ENCODE measurements at regions not wholly inside any gene's neighbourhood (a gene's known extent, or its start where the extent isn't known, plus 50 kb on each side); places are given as distances from the start of the nearest gene placed in this dataset.
"Not testable (repeated sequence)": the region's sequence is repeated elsewhere in the genome, so short reads cannot be mapped to it uniquely, and the experiment has no call there.

DNA sequence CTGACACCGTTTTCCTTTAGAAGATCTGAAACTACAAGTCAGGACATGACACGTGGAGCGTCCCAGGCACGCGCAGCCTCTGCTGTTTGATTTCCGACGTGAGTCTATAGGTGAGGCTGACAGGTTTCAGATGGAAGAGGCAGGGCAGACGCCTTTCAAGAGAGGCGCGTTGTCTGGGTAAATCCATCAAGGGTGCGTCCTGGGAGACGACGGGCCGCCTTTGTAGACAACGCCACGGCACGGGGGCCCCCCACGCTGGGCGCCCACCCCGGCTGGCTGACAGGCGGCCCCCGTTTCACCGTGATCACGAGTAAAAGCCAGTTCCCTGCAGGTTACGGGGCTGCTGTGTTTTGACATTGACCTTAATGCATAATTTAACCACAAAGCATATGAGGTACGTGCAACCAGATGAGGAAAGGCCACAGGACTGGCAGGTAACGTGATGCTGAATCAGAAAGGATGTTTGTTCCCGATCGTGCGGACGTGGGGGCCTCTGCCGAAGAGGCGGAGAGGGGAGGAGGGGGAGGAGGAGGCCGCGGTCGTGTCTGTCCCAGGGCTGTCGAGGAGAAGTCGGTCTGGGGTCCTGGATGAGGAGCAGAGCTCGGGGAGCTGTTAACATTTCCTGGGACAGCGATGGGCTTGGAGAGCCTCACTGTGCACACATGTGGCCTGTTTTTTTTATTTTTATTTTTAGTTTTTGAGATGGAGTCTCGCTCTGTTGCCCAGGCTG, 51.1 kb upstream of the PPP2R3B start:
- POLR2A ChIA-PET = no interaction called here
- no peak overlapping the region for H3K27ac Mint-ChIP-seq
- DNase-seq = no peak
- H3K36me3 Mint-ChIP-seq (ENCODE audit: low read depth) = peaks cover 23% of the 10 kb centered on the region
- peaks cover 2% of the 10 kb centered on the region for H3K4me1 Mint-ChIP-seq
- CTCF ChIA-PET = no interaction called here
- H3K27me3 Mint-ChIP-seq = no peaks in the 10 kb centered on the region
- H3K4me3 Mint-ChIP-seq = no peak overlapping the region
- H3K9me3 Mint-ChIP-seq = peaks cover 53% of the 10 kb centered on the region

DNA sequence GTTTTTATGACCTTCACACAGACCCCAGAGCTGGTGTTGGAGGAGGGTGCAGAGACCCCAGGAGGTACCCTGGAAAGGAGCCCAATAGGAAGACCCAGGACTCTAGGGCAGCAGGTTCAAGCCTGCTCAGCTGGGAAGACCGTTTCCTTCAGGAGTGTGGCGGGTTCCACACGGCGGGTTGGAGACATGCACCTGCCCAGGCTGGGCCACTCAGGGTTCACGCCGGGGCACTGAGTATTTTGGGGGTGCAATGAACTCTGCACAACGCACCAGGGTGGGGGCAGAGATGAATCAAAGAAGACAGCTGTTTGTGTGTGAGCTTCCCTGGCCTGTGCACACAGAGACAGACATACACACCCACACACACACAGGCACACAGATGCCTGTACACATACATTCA, 52.5 kb upstream of the PPP2R3B start:
- Mint-ChIP-seq H3K36me3 (ENCODE audit: low read depth) (peaks cover 23% of the 10 kb centered on the region), H3K4me3 (no peak overlapping the region), H3K4me1 (peaks cover 2% of the 10 kb centered on the region), H3K27me3 (no peaks in the 10 kb centered on the region), H3K27ac (no peak overlapping the region), H3K9me3 (peaks cover 50% of the 10 kb centered on the region)
- CTCF ChIA-PET = no interaction called here
- DNase-seq = no peak
- POLR2A ChIA-PET = no interaction called here

DNA sequence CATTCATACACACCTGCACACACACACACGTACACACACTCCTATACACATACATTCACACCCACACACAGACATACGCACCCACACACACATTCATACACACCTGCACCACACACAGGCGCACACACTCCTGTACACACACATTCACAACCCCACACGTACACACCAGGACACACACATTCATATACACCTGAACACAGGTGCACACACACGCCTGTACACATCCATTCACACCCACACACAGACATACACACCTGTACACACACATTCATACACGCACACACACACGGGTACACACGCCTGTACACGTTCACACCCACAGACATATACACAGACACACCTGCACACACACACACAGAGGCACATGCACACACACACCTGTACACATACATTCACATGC, 53.0 kb upstream of the PPP2R3B start:
- no peak overlapping the region for H3K27ac Mint-ChIP-seq
- peaks cover 2% of the 10 kb centered on the region for H3K4me1 Mint-ChIP-seq
- H3K4me3 Mint-ChIP-seq = no peak overlapping the region
- ChIA-PET CTCF (no interaction called here), POLR2A (no interaction called here)
- H3K36me3 Mint-ChIP-seq (ENCODE audit: low read depth) = peaks cover 23% of the 10 kb centered on the region
- peaks cover 50% of the 10 kb centered on the region for H3K9me3 Mint-ChIP-seq
- no peak for DNase-seq
- no peaks in the 10 kb centered on the region for H3K27me3 Mint-ChIP-seq

DNA sequence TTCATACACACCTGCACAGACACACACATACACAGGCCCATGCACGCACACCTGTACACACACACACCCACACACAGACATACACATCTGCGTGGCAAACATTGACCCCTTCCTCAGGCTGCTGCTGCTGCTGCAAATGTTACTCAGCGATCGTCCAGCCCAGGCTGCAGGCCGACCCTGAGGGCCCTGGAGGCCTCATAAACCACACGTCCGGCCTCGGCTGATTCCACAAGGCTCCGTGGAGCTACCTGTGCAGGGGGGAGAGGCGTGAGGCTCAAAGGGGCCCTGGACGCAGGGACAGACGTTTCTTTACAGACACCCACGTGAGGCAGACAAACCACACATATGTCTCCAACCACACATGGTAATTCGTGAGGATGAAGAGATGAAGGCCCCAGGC, 53.9 kb upstream of the PPP2R3B start:
- H3K27me3 Mint-ChIP-seq = no peaks in the 10 kb centered on the region
- peaks cover 44% of the 10 kb centered on the region for H3K9me3 Mint-ChIP-seq
- H3K36me3 Mint-ChIP-seq (ENCODE audit: low read depth) = peaks cover 23% of the 10 kb centered on the region
- no peak overlapping the region for H3K4me3 Mint-ChIP-seq
- no peak for DNase-seq
- POLR2A ChIA-PET = no interaction called here
- no peak overlapping the region for H3K27ac Mint-ChIP-seq
- CTCF ChIA-PET = no interaction called here
- H3K4me1 Mint-ChIP-seq = peaks cover 2% of the 10 kb centered on the region

DNA sequence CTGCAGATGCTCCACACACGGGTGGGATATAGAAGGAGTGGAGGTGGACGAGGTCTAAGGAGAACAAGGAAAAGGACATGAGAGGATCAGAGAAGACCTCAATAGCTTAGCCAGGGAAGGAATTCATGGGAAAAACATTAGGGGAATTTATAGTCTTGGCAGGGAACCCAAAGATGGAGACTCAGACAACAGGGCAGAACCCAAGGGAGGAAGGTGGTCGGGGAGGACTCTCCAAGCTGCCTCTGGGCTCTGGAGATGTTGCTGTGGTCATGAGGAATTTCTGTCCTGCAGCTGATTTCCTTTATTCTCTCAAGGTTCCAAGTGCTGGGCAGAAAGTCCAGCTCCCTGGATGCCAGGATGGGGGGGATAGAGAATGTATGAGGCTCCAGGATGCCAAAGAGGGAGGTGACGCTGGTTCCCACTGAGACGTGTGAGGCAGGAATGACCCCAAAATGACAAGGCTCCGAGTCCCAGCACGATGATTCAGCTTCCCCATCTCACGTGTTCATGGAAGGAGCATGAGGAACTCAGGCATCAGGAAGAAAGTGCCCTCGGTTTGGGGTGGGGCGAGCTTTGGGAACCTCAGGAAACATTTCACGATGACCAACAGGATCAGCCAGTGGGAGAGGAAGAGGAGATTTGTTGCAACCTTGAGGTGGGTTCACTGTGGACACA, 57.0 kb upstream of the PPP2R3B start:
- Mint-ChIP-seq H3K9me3 (peaks cover 30% of the 10 kb centered on the region), H3K4me1 (no peaks in the 10 kb centered on the region), H3K4me3 (no peak overlapping the region), H3K27ac (no peak overlapping the region), H3K27me3 (no peaks in the 10 kb centered on the region), H3K36me3 (ENCODE audit: low read depth) (peaks cover 13% of the 10 kb centered on the region)
- ChIA-PET CTCF (no interaction called here), POLR2A (no interaction called here)
- DNase-seq = no peak

DNA sequence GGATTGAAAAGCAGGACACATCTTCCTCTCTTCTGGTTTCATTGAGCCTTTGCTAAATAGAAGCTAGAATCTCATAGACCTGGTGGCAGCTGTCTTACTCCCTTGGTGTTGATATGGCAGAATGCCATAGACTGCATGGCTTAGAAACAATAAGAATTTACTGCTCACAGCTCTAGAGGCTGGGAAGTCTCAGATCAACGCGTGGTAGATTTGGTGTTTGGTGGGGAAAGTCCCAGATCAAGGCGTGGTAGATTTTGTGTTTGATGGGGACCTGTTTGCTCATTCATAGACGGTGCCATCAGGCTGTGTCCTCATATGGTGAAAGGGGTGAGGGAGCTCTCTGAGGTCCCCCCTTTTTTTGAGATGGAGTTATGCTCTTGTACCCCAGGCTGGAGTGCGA, 57.6 kb upstream of the PPP2R3B start:
- no peaks in the 10 kb centered on the region for H3K4me1 Mint-ChIP-seq
- POLR2A ChIA-PET = no interaction called here

DNA sequence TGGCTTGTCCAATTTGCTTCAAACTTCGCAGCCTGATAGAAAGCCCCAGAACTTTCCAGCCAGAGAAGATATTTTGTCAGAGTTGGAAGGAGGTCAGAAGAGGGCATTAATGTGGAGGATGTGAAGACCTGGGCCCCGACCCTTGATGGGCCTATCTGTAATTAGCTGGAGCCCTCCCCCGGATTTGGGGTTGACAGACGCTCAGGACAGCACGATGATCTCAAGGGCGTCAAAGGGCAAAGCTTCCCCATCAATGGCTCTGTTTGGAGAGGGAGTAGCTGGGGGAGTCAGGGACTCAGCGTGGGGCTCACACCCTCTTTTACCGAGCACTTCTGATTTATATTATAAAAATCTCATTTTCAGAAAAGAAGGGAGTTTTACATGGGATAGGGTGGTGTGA, 59.0 kb upstream of the PPP2R3B start:
- no peaks in the 10 kb centered on the region for H3K4me1 Mint-ChIP-seq
- DNase-seq = no peak
- H3K27me3 Mint-ChIP-seq = no peaks in the 10 kb centered on the region
- no peak overlapping the region for H3K4me3 Mint-ChIP-seq
- CTCF ChIA-PET = no interaction called here
- H3K27ac Mint-ChIP-seq = no peak overlapping the region
- no peaks in the 10 kb centered on the region for H3K36me3 Mint-ChIP-seq (ENCODE audit: low read depth)
- POLR2A ChIA-PET = no interaction called here
- H3K9me3 Mint-ChIP-seq = peaks cover 13% of the 10 kb centered on the region

More for the DNA sequence above, 57.6 kb upstream of the PPP2R3B start:
- CTCF ChIA-PET = no interaction called here
- Mint-ChIP-seq H3K27ac (no peak overlapping the region), H3K27me3 (no peaks in the 10 kb centered on the region), H3K4me3 (no peak overlapping the region), H3K9me3 (peaks cover 27% of the 10 kb centered on the region), H3K36me3 (ENCODE audit: low read depth) (peaks cover 13% of the 10 kb centered on the region)
- DNase-seq = no peak

DNA sequence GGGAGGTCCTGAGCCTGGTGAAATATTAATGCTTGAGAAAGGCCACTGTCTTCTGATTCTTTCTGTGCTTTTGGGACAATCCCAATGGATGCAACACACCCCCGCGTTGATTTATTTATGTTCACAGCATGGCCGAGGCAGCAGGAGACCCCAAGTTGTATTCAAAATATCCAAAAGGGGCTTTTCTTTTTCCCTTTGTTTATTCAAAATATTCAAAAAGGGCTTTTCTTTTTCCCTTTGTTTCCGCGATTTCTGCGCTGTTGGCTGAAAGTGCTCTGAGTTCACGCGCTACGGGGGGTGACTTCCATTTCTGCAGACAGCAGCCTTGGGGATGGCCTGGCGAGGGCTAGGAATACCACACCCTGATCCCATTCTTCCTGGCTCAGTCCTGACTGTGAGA, 59.5 kb upstream of the PPP2R3B start:
- Mint-ChIP-seq H3K27ac (no peak overlapping the region), H3K4me1 (no peaks in the 10 kb centered on the region), H3K9me3 (peaks cover 10% of the 10 kb centered on the region), H3K4me3 (no peak overlapping the region), H3K27me3 (no peaks in the 10 kb centered on the region), H3K36me3 (ENCODE audit: low read depth) (no peaks in the 10 kb centered on the region)
- ChIA-PET CTCF (no interaction called here), POLR2A (no interaction called here)
- DNase-seq = no peak

DNA sequence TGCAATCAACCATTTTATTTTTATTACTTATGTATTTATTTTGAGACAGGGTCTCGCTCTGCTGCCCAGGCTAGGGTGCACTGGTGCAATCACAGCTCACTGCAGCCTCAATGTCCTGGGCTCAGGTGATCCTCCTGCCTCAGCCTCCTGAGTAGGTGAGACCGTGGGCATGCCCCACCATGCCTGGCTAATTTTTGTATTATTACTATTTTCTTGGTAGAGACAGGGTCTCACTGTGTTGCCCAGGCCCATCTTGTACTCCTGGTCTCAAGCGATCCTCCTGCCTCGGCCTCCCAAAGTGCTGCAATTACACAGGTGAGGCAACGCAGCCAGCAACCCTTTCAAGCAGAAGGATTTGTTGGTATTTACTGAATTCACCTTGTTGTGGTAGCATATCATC, 60.3 kb upstream of the PPP2R3B start:
- POLR2A ChIA-PET = no interaction called here
- Mint-ChIP-seq H3K27ac (no peak overlapping the region), H3K4me3 (no peak overlapping the region), H3K27me3 (no peaks in the 10 kb centered on the region), H3K9me3 (peaks cover 5% of the 10 kb centered on the region), H3K36me3 (ENCODE audit: low read depth) (no peaks in the 10 kb centered on the region), H3K4me1 (no peaks in the 10 kb centered on the region)
- CTCF ChIA-PET = no interaction called here
- DNase-seq = no peak

DNA sequence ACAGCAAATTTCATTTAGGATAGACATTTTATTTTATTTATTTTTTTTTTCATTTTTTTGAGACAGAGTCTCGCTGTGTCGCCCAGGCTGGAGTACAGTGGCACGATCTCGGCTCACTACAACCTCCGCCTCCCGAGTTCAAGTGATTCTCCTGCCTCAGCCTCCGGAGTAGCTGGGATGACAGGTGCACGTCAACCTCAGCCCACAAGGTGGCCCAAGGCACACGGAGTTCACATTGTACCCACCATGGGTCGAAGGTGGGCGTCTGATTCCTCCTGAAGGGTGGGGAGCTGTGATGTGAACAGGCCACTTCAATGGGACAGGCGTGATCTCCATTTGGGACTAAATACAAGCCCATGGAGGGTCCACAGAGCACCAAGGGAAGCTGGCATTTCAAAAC, 65.0 kb upstream of the PPP2R3B start:
- POLR2A ChIA-PET; H3K4me3 Mint-ChIP-seq; DNase-seq; H3K27ac Mint-ChIP-seq; H3K36me3 Mint-ChIP-seq (ENCODE audit: low read depth); CTCF ChIA-PET; H3K27me3 Mint-ChIP-seq; H3K4me1 Mint-ChIP-seq; H3K9me3 Mint-ChIP-seq: not testable (repeated sequence)

DNA sequence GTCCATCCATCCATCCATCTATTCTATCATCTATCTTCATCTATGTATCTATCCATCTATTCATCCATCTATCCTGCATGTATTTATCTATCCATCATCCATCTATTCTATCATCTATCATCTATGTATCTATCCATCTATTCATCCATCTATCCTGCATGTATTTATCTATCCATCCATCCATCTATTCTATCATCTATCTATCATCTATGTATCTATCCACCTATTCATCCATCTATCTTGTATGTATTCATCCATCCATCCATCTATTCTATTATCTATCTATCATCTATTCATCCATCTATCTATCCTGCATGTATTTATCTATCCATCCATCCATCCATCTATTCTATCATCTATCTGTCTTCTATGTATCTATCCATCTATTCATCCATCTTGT, 65.9 kb upstream of the PPP2R3B start:
- Mint-ChIP-seq H3K27me3 (no peaks in the 10 kb centered on the region), H3K27ac (no peak overlapping the region), H3K36me3 (ENCODE audit: low read depth) (no peaks in the 10 kb centered on the region), H3K4me3 (no peak overlapping the region), H3K4me1 (no peaks in the 10 kb centered on the region), H3K9me3 (peaks cover 17% of the 10 kb centered on the region)
- POLR2A ChIA-PET = no interaction called here
- CTCF ChIA-PET = no interaction called here
- DNase-seq = no peak

DNA sequence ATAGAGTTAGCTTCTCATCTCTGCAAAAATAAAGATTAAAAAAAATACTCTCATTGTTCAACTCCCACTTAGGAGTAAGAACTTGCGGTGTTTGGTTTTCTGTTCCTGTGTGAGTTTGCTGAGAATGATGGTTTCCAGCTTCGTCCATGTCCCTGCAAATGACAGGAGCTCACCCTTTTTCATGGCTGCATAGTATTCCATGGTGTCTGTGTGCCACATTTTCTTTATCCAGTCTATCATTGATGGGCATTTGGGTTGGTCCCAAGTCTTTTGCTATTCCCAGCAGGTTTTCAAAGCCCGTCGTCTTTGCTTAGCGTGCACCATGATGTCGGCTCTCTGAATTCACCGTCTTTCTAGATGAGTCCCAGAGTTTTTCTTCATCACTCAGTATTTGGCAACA, 67.8 kb upstream of the PPP2R3B start:
- POLR2A ChIA-PET, CTCF ChIA-PET: not testable (repeated sequence)

DNA sequence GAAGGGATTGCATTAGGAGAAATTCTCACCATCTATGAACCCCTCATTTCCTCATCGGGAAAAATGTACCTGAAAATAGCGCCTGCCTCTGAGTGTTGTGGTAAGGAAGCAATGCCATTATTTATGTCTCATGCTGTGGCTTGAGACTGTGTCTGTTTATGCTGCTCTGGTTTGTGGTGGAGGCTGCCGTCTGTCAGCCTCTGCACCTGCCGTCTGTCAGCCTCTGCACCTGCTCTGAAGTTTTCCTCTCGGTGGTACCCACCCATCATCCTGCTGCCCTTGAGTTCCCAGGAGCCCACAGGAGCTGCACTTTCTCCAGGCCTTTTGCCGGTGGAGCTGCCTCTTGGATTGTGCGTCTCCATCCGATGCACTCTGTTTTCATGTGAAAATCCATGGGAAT, 68.5 kb upstream of the PPP2R3B start:
- H3K4me1 Mint-ChIP-seq = no peaks in the 10 kb centered on the region
- CTCF ChIA-PET = no interaction called here
- no peak for DNase-seq
- H3K4me3 Mint-ChIP-seq = no peak overlapping the region
- peaks cover 17% of the 10 kb centered on the region for H3K9me3 Mint-ChIP-seq
- no peaks in the 10 kb centered on the region for H3K36me3 Mint-ChIP-seq (ENCODE audit: low read depth)
- no peaks in the 10 kb centered on the region for H3K27me3 Mint-ChIP-seq
- H3K27ac Mint-ChIP-seq = no peak overlapping the region
- POLR2A ChIA-PET = no interaction called here

More for the DNA sequence above, 67.8 kb upstream of the PPP2R3B start:
- not testable (repeated sequence) for H3K27me3 Mint-ChIP-seq; H3K36me3 Mint-ChIP-seq (ENCODE audit: low read depth); DNase-seq; H3K27ac Mint-ChIP-seq; H3K4me1 Mint-ChIP-seq; H3K4me3 Mint-ChIP-seq
- peaks cover 17% of the 10 kb centered on the region for H3K9me3 Mint-ChIP-seq

DNA sequence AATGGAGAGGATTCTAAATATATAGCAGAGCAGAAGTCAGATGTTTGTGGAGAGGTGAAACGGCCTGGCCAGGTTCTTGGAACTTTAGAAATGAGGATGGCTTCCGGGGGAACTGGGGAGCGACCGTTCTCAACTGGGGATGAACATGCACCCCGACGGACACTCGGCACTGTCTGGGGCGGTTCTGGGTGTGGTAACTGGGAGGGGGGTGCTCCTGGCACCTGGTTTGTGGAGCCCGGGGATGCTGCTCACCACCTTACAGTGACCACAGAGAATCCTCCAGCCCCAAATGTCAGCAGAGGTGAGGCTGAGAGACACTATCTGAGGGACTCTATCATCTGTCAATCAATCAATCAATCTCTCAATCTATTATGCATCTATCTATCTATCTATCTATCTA, 69.0 kb upstream of the PPP2R3B start:
- H3K27ac Mint-ChIP-seq = no peak overlapping the region
- H3K4me1 Mint-ChIP-seq = no peaks in the 10 kb centered on the region
- peaks cover 18% of the 10 kb centered on the region for H3K9me3 Mint-ChIP-seq
- POLR2A ChIA-PET = no interaction called here
- no peaks in the 10 kb centered on the region for H3K36me3 Mint-ChIP-seq (ENCODE audit: low read depth)
- DNase-seq = no peak
- CTCF ChIA-PET = no interaction called here
- H3K4me3 Mint-ChIP-seq = no peak overlapping the region
- no peaks in the 10 kb centered on the region for H3K27me3 Mint-ChIP-seq

Data from activated CD4-positive, alpha-beta memory T cell treated with anti-CD3 and anti-CD28 coated beads, Interleukin-2, amount 10 ng/mL, durations not matched to agents 7 days and 5 days (primary cell).